Cardiac fibroblast (primary cell): ENCODE measurements at regions not wholly inside any gene's neighbourhood (a gene's known extent, or its start where the extent isn't known, plus 50 kb on each side); places are given as distances from the start of the nearest gene placed in this dataset.
"Not testable (repeated sequence)": the region's sequence is repeated elsewhere in the genome, so short reads cannot be mapped to it uniquely, and the experiment has no call there.

Source experiments
- DNase-seq, 2 donors: peaks; one replicate each; pipeline versions ENCODE4 v3.0.0 to v3.0.0-alpha.2; 2010; ENCODE audit warnings: low read depth in 2 of 2
- H3K4me3 ChIP-seq, 2 donors: replicated peaks in 1 of 2; 1 replicate in 1 of 2; 2 replicates in 1 of 2; pipeline ENCODE4 v1.5.1; 2011; ENCODE audit warnings: low read depth in 2 of 2, low read length in 2 of 2, mild to moderate bottlenecking in 2 of 2, moderate library complexity in 1 of 2
- TF ChIP-seq, protein P1 (sequence below): IDR thresholded peaks from one replicate; pipeline ENCODE4 v1.5.1; 2011; ENCODE audit warnings: low read depth, mild to moderate bottlenecking, low read length, inconsistent platforms

DNA sequence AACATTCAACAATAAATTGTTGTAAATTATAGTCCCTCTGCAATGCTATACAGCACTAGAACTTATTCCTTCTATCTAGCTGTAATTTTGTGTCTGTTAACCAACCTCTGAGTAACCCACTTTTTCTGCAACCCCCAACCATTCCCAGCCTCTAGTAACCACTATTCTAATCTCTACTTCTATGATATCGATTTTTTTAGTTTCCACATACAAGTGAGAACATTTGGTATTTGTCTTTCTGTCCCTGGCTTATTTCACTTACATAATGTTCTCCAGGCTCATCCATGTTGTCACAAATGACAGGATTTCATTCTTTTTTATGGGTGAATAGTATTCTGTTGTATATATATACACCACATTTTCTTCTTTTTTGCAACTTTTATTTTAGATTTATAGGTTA, 147.6 kb downstream of the MAIP1 start:
- TF ChIP-seq, protein P1, sequence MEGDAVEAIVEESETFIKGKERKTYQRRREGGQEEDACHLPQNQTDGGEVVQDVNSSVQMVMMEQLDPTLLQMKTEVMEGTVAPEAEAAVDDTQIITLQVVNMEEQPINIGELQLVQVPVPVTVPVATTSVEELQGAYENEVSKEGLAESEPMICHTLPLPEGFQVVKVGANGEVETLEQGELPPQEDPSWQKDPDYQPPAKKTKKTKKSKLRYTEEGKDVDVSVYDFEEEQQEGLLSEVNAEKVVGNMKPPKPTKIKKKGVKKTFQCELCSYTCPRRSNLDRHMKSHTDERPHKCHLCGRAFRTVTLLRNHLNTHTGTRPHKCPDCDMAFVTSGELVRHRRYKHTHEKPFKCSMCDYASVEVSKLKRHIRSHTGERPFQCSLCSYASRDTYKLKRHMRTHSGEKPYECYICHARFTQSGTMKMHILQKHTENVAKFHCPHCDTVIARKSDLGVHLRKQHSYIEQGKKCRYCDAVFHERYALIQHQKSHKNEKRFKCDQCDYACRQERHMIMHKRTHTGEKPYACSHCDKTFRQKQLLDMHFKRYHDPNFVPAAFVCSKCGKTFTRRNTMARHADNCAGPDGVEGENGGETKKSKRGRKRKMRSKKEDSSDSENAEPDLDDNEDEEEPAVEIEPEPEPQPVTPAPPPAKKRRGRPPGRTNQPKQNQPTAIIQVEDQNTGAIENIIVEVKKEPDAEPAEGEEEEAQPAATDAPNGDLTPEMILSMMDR = no peak
- DNase-seq = no peak
- no peak overlapping the region for H3K4me3 ChIP-seq

DNA sequence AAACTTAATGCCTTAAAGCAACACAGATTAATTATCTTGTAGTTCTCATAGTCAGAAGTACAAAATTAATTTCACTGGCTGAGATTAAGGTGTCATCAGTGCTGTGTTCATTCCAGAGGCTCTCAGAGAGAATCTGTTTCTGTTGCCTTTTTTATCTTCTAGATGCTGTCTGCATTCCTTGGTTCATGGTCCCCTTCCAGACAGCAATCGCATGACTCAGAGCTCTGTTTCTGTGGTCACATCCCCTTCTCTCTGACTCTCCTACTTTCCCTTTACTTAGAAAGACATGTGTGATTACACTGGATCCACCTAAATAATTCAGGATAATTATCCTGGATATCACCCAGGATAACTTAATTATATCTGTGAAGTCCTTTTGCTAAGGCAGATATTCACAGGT, 148.6 kb downstream of the MAIP1 start:
- TF ChIP-seq, protein P1 = no peak
- H3K4me3 ChIP-seq = no peak overlapping the region
- peak; percentile 35 to 49 for DNase-seq

DNA sequence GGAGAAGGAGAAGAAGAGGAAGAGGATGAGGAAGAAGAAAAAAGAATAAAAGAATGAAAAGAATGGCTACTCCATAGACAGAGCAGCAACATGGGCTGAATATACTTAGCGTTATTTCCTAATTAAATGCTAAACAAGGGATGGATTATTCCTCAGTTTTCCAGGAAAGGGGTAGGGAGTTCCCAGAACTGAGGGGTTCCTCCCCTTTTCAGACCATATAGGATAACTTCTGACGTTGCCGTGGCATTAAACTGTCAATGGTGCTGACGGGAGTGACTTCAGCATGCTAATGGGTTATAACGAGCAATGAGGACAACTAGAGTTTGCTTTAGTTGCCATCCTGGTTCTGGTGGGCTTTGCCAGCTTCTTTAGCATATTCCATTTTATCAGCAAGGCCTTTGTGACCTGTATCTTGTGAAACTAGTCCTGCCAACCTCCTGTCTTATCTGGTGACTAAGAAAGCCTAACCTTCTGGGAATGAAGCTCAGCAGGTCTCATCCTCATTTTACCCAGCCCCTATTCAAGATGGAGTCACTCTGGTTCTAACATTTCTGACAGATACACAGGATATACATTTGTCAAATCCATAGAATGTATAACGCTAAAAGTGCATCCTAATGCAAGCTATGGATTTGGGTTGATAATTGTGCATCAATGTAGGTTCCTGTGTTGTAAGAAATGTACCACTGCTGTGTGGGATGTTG, 152.3 kb downstream of the MAIP1 start:
- no peak overlapping the region for H3K4me3 ChIP-seq
- DNase-seq = no peak
- TF ChIP-seq, protein P1 = no peak

DNA sequence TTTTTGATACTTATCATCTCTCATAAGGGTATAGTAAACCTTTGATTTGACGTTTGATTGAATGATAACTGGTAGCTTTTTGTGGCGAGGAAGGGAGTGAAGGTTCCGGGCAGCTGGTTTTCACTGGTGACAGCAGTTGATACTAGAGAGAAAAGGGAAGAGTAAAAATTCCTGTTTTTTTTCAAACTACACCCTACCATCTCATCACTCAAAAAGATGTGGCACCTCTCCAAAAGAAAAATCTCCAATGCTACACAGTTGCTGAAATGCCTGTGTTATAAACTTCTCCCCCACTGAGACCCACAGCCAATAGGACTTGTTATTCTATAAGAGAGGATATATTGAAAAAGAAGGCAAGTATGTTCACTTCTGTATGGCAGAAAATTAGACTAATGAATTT, 154.0 kb downstream of the MAIP1 start:
- no peak overlapping the region for H3K4me3 ChIP-seq
- TF ChIP-seq, protein P1 = no peak
- DNase-seq = no peak

DNA sequence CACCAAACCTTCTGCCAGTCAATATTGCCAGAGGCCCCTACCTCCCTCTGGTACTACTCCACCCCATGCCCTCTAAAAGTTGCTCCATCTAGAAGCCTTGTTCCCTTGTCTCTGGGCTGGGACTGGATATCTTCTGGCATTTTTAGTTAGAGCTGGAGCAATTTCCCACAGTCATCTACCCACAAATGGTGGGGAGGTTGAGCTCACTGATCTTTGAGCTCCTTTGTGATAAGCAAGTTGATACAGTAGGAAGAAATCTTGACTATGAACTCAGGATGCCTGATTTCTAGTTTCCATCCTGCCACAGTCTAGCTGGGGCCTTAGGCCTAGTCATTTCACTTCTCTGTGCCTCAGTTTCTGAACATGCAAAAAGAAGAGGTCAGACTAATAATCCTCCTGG, 155.0 kb downstream of the MAIP1 start:
- no peak overlapping the region for H3K4me3 ChIP-seq
- TF ChIP-seq, protein P1 = no peak
- no peak for DNase-seq

DNA sequence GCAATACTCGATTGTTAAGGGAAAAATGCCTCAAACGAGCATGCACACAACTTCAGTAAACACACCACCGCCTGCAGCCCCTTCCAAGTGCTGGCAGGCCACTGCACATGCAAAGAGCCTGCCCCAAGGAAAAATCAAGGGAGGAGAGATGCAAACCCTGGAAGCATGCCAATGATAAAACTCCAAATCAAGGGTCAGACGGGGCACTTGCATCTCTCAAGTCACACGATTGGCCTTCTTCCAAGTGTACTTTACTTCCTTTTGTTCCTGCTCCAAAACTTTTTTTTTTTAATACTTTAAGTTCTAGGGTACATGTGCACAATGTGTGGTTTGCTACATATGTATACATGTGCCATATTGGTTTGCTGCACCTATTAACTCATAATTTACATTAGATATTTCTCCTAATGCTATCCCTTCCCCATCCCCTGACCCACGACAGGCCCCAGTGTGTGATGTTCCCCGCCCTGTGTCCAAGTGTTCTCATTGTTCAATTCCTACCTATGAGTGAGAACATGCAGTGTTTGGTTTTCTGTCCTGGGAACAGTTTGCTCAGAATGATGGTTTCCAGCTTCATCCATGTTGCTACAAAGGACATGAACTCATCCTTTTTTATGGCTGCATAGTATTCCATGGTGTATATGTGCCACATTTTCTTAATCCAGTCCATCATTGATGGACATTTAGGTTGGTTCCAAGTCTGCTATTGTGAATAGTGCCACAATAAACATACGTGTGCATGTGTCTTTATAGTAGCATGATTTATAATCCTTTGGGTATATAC, 157.8 kb downstream of the MAIP1 start:
- H3K4me3 ChIP-seq, DNase-seq: not testable (repeated sequence)

DNA sequence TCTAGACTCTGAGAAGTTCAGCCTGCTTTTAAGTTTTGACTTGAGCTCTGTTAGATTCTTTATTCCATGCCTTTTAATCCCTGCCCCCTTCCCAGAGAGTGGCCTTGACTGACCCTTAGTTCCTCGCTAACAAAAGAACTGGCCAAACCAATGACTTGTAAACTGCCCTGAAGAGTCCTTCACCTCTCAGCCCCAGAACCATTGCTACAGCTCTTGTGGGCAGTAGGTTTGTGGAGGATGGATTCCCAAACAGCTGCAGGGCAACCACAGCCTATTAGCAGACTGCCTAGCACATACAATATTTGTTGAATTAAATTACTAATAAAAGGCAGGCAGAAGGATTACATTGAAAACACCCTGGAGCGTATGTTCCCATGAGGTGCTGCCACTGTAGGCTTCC, 163.9 kb downstream of the MAIP1 start:
- no peak for DNase-seq
- TF ChIP-seq, protein P1 = no peak
- no peak overlapping the region for H3K4me3 ChIP-seq
